Mammary epithelial cell (primary cell): ENCODE measurements at regions not wholly inside any gene's neighbourhood (a gene's known extent, or its start where the extent isn't known, plus 50 kb on each side); places are given as distances from the start of the nearest gene placed in this dataset.

Experiments used
- CTCF ChIP-seq, 2 donors: IDR thresholded peaks in 1 of 2; conservative IDR thresholded peaks in 1 of 2; 2 replicates each; pipeline ENCODE4 v1.5.1; 2011 to 2012; ENCODE audit warnings: inconsistent platforms in 2 of 2, low read length in 2 of 2, mild to moderate bottlenecking in 2 of 2, control low read depth in 1 of 2, low read depth in 1 of 2; ENCODE audit not compliant: insufficient read depth in 1 of 2; ENCODE audit errors: extremely low read depth in 1 of 2
- EZH2 ChIP-seq: IDR thresholded peaks from 2 replicates; pipeline ENCODE4 v1.6.1; 2012; ENCODE audit warnings: low read length, inconsistent platforms, borderline replicate concordance

GRCh38 chr6:98764373-98764911 lies 69.9 kb upstream of the POU3F2 start:
- TF ChIP-seq EZH2 (no peak), CTCF (conservative IDR thresholded peaks at IDR 0.05 in 1 of 2, IDR thresholded peaks at IDR 0.05 in 1 of 2; ENCODE audit: extremely low read depth in 1 of 2, insufficient read depth in 1 of 2, low read depth in 1 of 2, low read length in 2 of 2) (no peak)
